Stimulated activated CD4-positive, alpha-beta T cell treated with anti-CD3 and anti-CD28 coated beads, TNF-alpha, amount 100 ng/mL, for 4 hours (primary cell): ENCODE measurements at regions not wholly inside any gene's neighbourhood (a gene's known extent, or its start where the extent isn't known, plus 50 kb on each side); places are given as distances from the start of the nearest gene placed in this dataset.
"Not testable (repeated sequence)": the region's sequence is repeated elsewhere in the genome, so short reads cannot be mapped to it uniquely, and the experiment has no call there.

Source experiments
- DNase-seq, 3 experiments: peaks; one replicate each; pipeline ENCODE4 v3.0.0-alpha.2; 2020; ENCODE audit warnings: low read depth in 3 of 3

GRCh38 chr6:19395316-19395715 is 441.9 kb upstream of the ID4 start:
- DNase-seq = no peak

- no peak for DNase-seq
Observed at GRCh38 chr6:19399406-19399805, 437.8 kb upstream of the ID4 start.

- not testable (repeated sequence) for DNase-seq
Observed at GRCh38 chr6:19404884-19405283, 432.3 kb upstream of the ID4 start.

- no peak for DNase-seq
Observed at GRCh38 chr6:19408331-19408730, 428.8 kb upstream of the ID4 start.

- DNase-seq = no peak
Observed at GRCh38 chr6:19410481-19410880, 426.7 kb upstream of the ID4 start.

- no peak for DNase-seq
Observed at GRCh38 chr6:19413323-19413722, 423.8 kb upstream of the ID4 start.

GRCh38 chr6:19415605-19416326 is 421.4 kb upstream of the ID4 start:
- DNase-seq = no peak

- DNase-seq = no peak
Observed at GRCh38 chr6:19416811-19417210, 420.4 kb upstream of the ID4 start.

GRCh38 chr6:19417713-19418112 is 419.5 kb upstream of the ID4 start:
- no peak for DNase-seq

- DNase-seq = no peak
Observed at GRCh38 chr6:19424853-19425252, 412.3 kb upstream of the ID4 start.

- no peak for DNase-seq
Observed at GRCh38 chr6:19427548-19427947, 409.6 kb upstream of the ID4 start.

GRCh38 chr6:19432966-19433498 is 404.1 kb upstream of the ID4 start:
- no peak for DNase-seq

GRCh38 chr6:19434065-19434464 is 403.1 kb upstream of the ID4 start:
- no peak for DNase-seq

- no peak for DNase-seq
Observed at GRCh38 chr6:19435755-19436154, 401.4 kb upstream of the ID4 start.

GRCh38 chr6:19438566-19439353 is 398.4 kb upstream of the ID4 start:
- DNase-seq = no peak

GRCh38 chr6:19440531-19440930 is 396.6 kb upstream of the ID4 start:
- no peak for DNase-seq

- DNase-seq = no peak
Observed at GRCh38 chr6:19443411-19443810, 393.8 kb upstream of the ID4 start.

GRCh38 chr6:19444041-19444440 is 393.1 kb upstream of the ID4 start:
- DNase-seq = no peak

- DNase-seq = no peak
Observed at GRCh38 chr6:19444481-19444880, 392.7 kb upstream of the ID4 start.

- DNase-seq = no peak
Observed at GRCh38 chr6:19446570-19446969, 390.6 kb upstream of the ID4 start.

GRCh38 chr6:19450651-19451050 is 386.5 kb upstream of the ID4 start:
- DNase-seq = no peak

GRCh38 chr6:19452495-19452894 is 384.7 kb upstream of the ID4 start:
- no peak for DNase-seq
